ENCODE measurements at regions not wholly inside any gene's neighbourhood (a gene's known extent, or its start where the extent isn't known, plus 50 kb on each side); places are given as distances from the start of the nearest gene placed in this dataset.
"Not testable (repeated sequence)": the region's sequence is repeated elsewhere in the genome, so short reads cannot be mapped to it uniquely, and the experiment has no call there.

- H3K36me3 Mint-ChIP-seq = peaks cover 13% of the 10 kb centered on the region
- no peaks in the 10 kb centered on the region for H3K27me3 Mint-ChIP-seq
- H3K4me1 Mint-ChIP-seq = peaks cover 16% of the 10 kb centered on the region
- peaks cover 10% of the 10 kb centered on the region for H3K9me3 Mint-ChIP-seq
- ATAC-seq (ENCODE audit: low read depth) = no peak
- no peak for DNase-seq (ENCODE audit: low spot score in 2 of 2)
- H3K27ac Mint-ChIP-seq = no peak overlapping the region
- no peak overlapping the region for H3K4me3 Mint-ChIP-seq
These were observed 50.7 kb upstream of the TNFSF4 start for GRCh38 chr1:173257805-173258204.

- Mint-ChIP-seq H3K9me3 (peaks cover 10% of the 10 kb centered on the region), H3K36me3 (peaks cover 13% of the 10 kb centered on the region), H3K27me3 (no peaks in the 10 kb centered on the region), H3K4me1 (peaks cover 18% of the 10 kb centered on the region), H3K27ac (no peak overlapping the region), H3K4me3 (no peak overlapping the region)
- DNase-seq (ENCODE audit: low spot score in 2 of 2) = no peak
- no peak for ATAC-seq (ENCODE audit: low read depth)
These were observed 51.5 kb upstream of the TNFSF4 start for GRCh38 chr1:173258479-173259264.

DNA sequence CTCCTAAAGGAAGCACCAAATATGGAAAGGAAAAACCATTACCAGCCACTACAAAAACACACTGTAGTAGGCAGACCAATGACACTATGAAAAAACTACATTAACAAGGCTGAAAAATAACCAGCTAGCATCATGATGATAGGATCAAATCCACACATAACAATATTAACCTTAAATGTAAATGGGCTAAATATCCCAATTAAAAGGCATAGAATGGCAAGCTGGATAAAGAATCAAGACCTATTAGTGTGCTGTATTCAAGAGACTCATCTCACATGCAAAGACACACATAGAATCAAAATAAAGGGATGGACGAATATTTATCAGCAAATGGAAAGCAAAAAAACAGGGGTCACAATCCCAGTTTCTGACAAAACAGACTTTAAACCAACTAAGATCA lies 53.2 kb upstream of the TNFSF4 start:
- H3K4me3 Mint-ChIP-seq; H3K27ac Mint-ChIP-seq; H3K27me3 Mint-ChIP-seq; ATAC-seq (ENCODE audit: low read depth); DNase-seq (ENCODE audit: low spot score in 2 of 2): not testable (repeated sequence)
- peaks cover 18% of the 10 kb centered on the region for H3K4me1 Mint-ChIP-seq
- peaks cover 10% of the 10 kb centered on the region for H3K9me3 Mint-ChIP-seq
- peaks cover 13% of the 10 kb centered on the region for H3K36me3 Mint-ChIP-seq

- Mint-ChIP-seq H3K4me3 (no peak overlapping the region), H3K9me3 (peaks cover 2% of the 10 kb centered on the region), H3K36me3 (peaks cover 2% of the 10 kb centered on the region), H3K4me1 (peaks cover 21% of the 10 kb centered on the region), H3K27ac (no peak overlapping the region), H3K27me3 (no peaks in the 10 kb centered on the region)
- ATAC-seq (ENCODE audit: low read depth) (no peak), DNase-seq (ENCODE audit: low spot score in 2 of 2) (no peak)
These were observed 59.7 kb upstream of the TNFSF4 start for GRCh38 chr1:173266841-173267240.

GRCh38 chr1:173267453-173267945 lies 60.4 kb upstream of the TNFSF4 start:
- no peak for ATAC-seq (ENCODE audit: low read depth)
- peaks cover 2% of the 10 kb centered on the region for H3K36me3 Mint-ChIP-seq
- DNase-seq (ENCODE audit: low spot score in 2 of 2) = no peak
- peaks cover 15% of the 10 kb centered on the region for H3K4me1 Mint-ChIP-seq
- H3K9me3 Mint-ChIP-seq = peaks cover 2% of the 10 kb centered on the region
- peak overlapping the region; percentile 21 for H3K27ac Mint-ChIP-seq
- no peaks in the 10 kb centered on the region for H3K27me3 Mint-ChIP-seq
- no peak overlapping the region for H3K4me3 Mint-ChIP-seq

DNA sequence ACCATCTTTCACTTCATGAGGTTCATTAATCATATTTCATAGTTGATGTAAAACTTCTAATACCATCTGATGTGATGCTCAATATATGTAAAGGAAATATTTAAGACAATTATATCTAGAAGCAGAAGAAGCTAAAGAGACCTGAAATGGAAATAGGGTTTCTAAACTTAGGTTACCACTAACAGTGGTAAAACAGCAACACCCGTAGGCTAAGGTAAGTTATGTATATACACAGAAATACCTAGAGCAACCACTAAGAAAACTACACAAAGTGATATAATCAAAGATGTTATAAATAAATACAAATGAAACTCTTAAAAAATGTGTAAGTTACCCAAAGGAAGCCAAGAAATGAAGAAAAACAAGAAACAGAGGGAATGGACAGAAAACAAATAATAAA lies 61.1 kb upstream of the TNFSF4 start:
- Mint-ChIP-seq H3K27ac (peak overlapping the region; percentile 21), H3K27me3 (no peaks in the 10 kb centered on the region), H3K36me3 (peaks cover 2% of the 10 kb centered on the region), H3K4me3 (no peak overlapping the region), H3K4me1 (peaks cover 12% of the 10 kb centered on the region), H3K9me3 (peaks cover 2% of the 10 kb centered on the region)
- no peak for ATAC-seq (ENCODE audit: low read depth)
- DNase-seq (ENCODE audit: low spot score in 2 of 2) = no peak

- no peak for DNase-seq (ENCODE audit: low spot score in 2 of 2)
- peaks cover 2% of the 10 kb centered on the region for H3K36me3 Mint-ChIP-seq
- H3K27ac Mint-ChIP-seq = no peak overlapping the region
- H3K9me3 Mint-ChIP-seq = peaks cover 2% of the 10 kb centered on the region
- ATAC-seq (ENCODE audit: low read depth) = no peak
- no peak overlapping the region for H3K4me3 Mint-ChIP-seq
- no peaks in the 10 kb centered on the region for H3K27me3 Mint-ChIP-seq
- peaks cover 12% of the 10 kb centered on the region for H3K4me1 Mint-ChIP-seq
These were observed 61.7 kb upstream of the TNFSF4 start for GRCh38 chr1:173268786-173269277.

- no peak for DNase-seq (ENCODE audit: low spot score in 2 of 2)
- Mint-ChIP-seq H3K9me3 (peaks cover 2% of the 10 kb centered on the region), H3K27ac (no peak overlapping the region), H3K4me3 (no peak overlapping the region), H3K27me3 (no peaks in the 10 kb centered on the region), H3K36me3 (peaks cover 2% of the 10 kb centered on the region), H3K4me1 (peaks cover 12% of the 10 kb centered on the region)
- no peak for ATAC-seq (ENCODE audit: low read depth)
These were observed 62.5 kb upstream of the TNFSF4 start for GRCh38 chr1:173269490-173270230.

- H3K36me3 Mint-ChIP-seq = peaks cover 2% of the 10 kb centered on the region
- no peaks in the 10 kb centered on the region for H3K27me3 Mint-ChIP-seq
- DNase-seq (ENCODE audit: low spot score in 2 of 2) (no peak), ATAC-seq (ENCODE audit: low read depth) (no peak)
- no peak overlapping the region for H3K4me3 Mint-ChIP-seq
- H3K27ac Mint-ChIP-seq = no peak overlapping the region
- H3K9me3 Mint-ChIP-seq = peaks cover 2% of the 10 kb centered on the region
- peaks cover 12% of the 10 kb centered on the region for H3K4me1 Mint-ChIP-seq
These were observed 63.1 kb upstream of the TNFSF4 start for GRCh38 chr1:173270243-173270642.

DNA sequence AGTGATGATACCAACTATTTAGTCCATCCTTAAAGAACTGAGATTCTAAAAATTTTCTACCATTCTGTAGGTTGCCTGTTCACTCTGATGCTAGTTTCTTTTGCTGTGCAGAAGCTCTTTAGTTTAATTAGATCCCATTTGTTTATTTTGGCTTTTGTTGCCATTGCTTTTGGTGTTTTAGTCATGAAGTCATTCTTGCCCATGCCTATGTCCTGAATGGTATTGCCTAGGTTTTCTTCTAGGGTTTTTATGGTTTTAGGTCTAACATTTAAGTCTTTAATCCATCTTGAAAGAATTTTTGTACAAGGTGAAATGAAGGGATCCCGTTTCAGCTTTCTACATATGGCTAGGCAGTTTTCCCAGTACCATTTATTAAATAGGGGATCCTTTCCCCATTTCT lies 63.9 kb upstream of the TNFSF4 start:
- H3K36me3 Mint-ChIP-seq; H3K9me3 Mint-ChIP-seq; H3K27me3 Mint-ChIP-seq; DNase-seq (ENCODE audit: low spot score in 2 of 2); ATAC-seq (ENCODE audit: low read depth); H3K4me1 Mint-ChIP-seq; H3K4me3 Mint-ChIP-seq; H3K27ac Mint-ChIP-seq: not testable (repeated sequence)

GRCh38 chr1:173275496-173275895 lies 68.4 kb upstream of the TNFSF4 start:
- Mint-ChIP-seq H3K27ac (no peak overlapping the region), H3K4me1 (peaks cover 5% of the 10 kb centered on the region), H3K4me3 (no peak overlapping the region), H3K9me3 (no peaks in the 10 kb centered on the region), H3K36me3 (no peaks in the 10 kb centered on the region), H3K27me3 (no peaks in the 10 kb centered on the region)
- no peak for DNase-seq (ENCODE audit: low spot score in 2 of 2)
- ATAC-seq (ENCODE audit: low read depth) = no peak

DNA sequence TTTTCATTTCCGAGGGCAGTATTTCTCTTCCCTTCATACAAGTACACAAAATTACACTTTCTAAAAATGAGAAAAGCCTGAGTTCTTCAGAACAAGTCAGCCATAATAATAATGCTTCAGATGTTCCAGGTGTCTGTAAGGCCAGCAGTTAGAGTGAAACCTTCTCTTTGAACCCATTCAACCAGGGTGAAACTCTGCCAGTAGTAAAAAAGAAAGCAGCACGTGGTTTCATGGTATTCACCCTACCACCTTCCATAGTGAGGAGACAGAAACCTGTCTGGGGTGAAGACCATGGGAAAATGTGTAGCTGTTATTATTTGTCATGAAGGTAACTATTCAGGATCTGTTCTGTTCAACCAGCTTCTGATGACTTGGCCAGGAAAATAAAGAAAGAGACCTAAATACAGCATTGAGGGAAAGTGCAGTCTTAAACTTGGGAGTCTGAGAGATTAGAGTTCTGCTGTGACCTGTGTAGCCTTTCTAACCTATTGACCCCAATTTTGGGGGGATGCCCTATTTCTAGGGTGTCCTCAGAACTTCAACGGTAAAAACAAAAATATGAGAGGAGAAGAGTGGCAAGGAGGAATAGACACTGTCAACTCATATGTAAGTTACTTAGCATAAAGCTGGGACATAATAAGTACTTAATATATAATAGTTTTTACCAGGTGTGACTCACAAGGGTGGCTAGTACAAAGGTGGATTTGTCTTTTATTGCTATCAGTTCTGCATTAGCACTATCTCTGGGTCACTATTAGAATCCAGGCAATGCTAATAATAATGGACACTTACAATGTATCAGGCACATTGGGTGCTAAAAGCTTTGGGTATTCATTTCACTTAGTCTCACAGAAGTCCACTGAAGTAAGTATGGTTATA lies 70.0 kb upstream of the TNFSF4 start:
- Mint-ChIP-seq H3K4me3 (no peak overlapping the region), H3K9me3 (no peaks in the 10 kb centered on the region), H3K27me3 (no peaks in the 10 kb centered on the region), H3K4me1 (peaks cover 5% of the 10 kb centered on the region), H3K27ac (no peak overlapping the region), H3K36me3 (no peaks in the 10 kb centered on the region)
- ATAC-seq (ENCODE audit: low read depth) (no peak), DNase-seq (ENCODE audit: low spot score in 2 of 2) (no peak)

DNA sequence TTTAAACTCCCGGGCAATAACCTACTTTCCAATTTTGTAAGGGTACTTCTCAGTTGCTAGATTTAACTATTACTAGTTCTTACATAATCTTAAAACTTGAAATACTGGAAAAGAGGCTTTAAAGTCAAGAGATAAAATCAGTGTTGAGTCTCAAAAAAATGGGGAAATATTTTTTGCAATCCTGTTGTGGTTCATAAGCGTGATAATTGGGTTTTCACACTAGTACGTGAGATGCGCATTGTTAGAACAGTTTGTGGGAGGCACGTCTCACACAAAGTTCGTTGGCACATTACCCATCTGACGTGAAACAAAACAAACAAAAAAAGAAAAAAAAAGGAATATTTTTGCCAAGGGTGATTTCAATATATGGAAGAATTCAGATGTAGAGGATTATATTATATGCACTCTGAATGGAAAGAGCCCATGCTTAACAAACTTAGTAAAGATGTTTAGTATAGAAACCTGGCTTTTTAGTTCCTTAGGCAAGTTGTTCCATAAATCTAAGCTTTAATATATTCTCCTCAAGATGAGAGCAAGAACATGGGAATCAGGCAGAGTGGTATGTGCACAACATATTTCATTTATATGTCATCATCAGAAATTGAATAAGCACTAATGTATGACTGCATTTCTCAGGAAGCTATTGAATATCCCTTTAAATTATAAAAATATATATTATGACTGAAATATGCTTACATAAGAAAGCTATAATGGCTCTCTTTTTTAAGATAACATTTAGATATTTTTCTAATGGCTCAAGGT lies 73.9 kb upstream of the TNFSF4 start:
- H3K27me3 Mint-ChIP-seq = no peaks in the 10 kb centered on the region
- DNase-seq (ENCODE audit: low spot score in 2 of 2) = no peak
- H3K27ac Mint-ChIP-seq = no peak overlapping the region
- no peaks in the 10 kb centered on the region for H3K9me3 Mint-ChIP-seq
- no peak overlapping the region for H3K4me3 Mint-ChIP-seq
- no peaks in the 10 kb centered on the region for H3K36me3 Mint-ChIP-seq
- H3K4me1 Mint-ChIP-seq = peaks cover 15% of the 10 kb centered on the region
- no peak for ATAC-seq (ENCODE audit: low read depth)

All from memory B cell (primary cell).